Kidney (tissue), 13 donors: ENCODE measurements at regions not wholly inside any gene's neighbourhood (a gene's known extent, or its start where the extent isn't known, plus 50 kb on each side); places are given as distances from the start of the nearest gene placed in this dataset.
A peak's percentile ranks its signal among the peaks of the same experiment; 100 is the strongest.

Experiments used
- DNase-seq, 5 donors: peaks; one replicate each; pipeline ENCODE4 v3.0.0-alpha.2; 2013 to 2020
- FAIRE-seq: peaks from 2 replicates; lab custom pipeline; 2012; peaks lifted over from hg19 to GRCh38; lab: Jason Lieb, UNC
- H3K27ac ChIP-seq, 2 donors: one replicate each; pipeline ENCODE4 v1.7.0; 2013; ENCODE audit warnings: low read depth in 2 of 2, low read length in 2 of 2, inconsistent platforms in 1 of 2
- H3K27me3 ChIP-seq: one replicate; pipeline ENCODE4 v1.7.1; 2013; ENCODE audit warnings: low read length, inconsistent platforms; ENCODE audit not compliant: control insufficient read depth, insufficient read depth
- H3K36me3 ChIP-seq, 3 donors: one replicate each; pipeline versions ENCODE4 v1.7.0 to v1.7.1; 2013; ENCODE audit warnings: low read length in 3 of 3, control low read depth in 1 of 3, inconsistent platforms in 1 of 3; ENCODE audit not compliant: insufficient read depth in 3 of 3, control insufficient read depth in 2 of 3
- H3K4me1 ChIP-seq, 3 donors: one replicate each; pipeline versions ENCODE4 v1.7.0 to v1.7.1; 2013; ENCODE audit warnings: low read length in 3 of 3, inconsistent platforms in 1 of 3, low read depth in 1 of 3; ENCODE audit not compliant: control insufficient read depth in 2 of 3, insufficient read depth in 2 of 3
- H3K4me3 ChIP-seq, 3 donors: one replicate each; pipeline versions ENCODE4 v1.7.0 to v1.8.1; 2013; ENCODE audit warnings: low read length in 3 of 3, control low read depth in 1 of 3, inconsistent platforms in 1 of 3
- H3K9ac ChIP-seq, 3 donors: one replicate each; pipeline versions ENCODE4 v1.7.0 to v1.7.1; 2013; ENCODE audit warnings: low read length in 3 of 3, control low read depth in 1 of 3, inconsistent platforms in 1 of 3
- H3K9me3 ChIP-seq, 3 donors: one replicate each; pipeline versions ENCODE4 v1.7.0 to v1.7.1; 2013; ENCODE audit warnings: low read length in 3 of 3, control low read depth in 1 of 3, inconsistent platforms in 1 of 3; ENCODE audit not compliant: control insufficient read depth in 2 of 3, insufficient read depth in 1 of 3
- intact Hi-C: fragments of 100-400 bp; cut with DNase I; formaldehyde crosslinking; loops from one replicate; pipeline ENCODE4 v1.11.1; 2022
- TF ChIP-seq, protein P1 (sequence below): IDR thresholded peaks from 3 replicates; pipeline ENCODE4 v1.5.1; 2012; ENCODE audit warnings: mild to moderate bottlenecking, moderate library complexity, borderline replicate concordance; ENCODE audit not compliant: insufficient read depth; ENCODE audit errors: extremely low read depth
- donor health status: control.
- donor health status: control.
- donor health status: control.
- donor health status: control.
- donor health status: control.
- donor health status: DM: yes; HTN: yes; CAD: no.
- donor health status: Normal renal cell carcinoma (clear cell type).

DNA sequence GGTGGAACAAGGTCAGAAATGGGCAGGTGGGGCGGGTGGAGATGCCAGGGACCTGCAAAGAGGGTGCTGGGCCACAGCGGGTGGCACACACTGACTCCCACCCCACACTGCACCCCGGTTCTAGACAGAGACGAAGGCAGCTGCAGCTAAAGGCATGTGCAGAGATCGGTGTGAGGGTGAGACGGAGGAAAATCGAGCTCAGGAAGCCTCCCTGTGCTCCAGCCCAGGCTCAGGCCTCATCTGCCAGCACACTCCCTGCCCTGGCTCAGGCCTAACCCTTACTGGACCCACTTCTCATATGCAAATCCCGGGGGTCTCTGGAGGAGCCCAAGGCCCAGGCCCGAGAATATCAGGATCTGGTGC lies 130.8 kb upstream of the PPP1R26 start:
- TF ChIP-seq, protein P1, sequence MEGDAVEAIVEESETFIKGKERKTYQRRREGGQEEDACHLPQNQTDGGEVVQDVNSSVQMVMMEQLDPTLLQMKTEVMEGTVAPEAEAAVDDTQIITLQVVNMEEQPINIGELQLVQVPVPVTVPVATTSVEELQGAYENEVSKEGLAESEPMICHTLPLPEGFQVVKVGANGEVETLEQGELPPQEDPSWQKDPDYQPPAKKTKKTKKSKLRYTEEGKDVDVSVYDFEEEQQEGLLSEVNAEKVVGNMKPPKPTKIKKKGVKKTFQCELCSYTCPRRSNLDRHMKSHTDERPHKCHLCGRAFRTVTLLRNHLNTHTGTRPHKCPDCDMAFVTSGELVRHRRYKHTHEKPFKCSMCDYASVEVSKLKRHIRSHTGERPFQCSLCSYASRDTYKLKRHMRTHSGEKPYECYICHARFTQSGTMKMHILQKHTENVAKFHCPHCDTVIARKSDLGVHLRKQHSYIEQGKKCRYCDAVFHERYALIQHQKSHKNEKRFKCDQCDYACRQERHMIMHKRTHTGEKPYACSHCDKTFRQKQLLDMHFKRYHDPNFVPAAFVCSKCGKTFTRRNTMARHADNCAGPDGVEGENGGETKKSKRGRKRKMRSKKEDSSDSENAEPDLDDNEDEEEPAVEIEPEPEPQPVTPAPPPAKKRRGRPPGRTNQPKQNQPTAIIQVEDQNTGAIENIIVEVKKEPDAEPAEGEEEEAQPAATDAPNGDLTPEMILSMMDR: no peak
- Histone ChIP-seq H3K4me3 (no peak overlapping the region), H3K9ac (no peak overlapping the region), H3K27ac (no peak overlapping the region), H3K4me1 (no peaks in the 10 kb centered on the region), H3K27me3 (no peaks in the 10 kb centered on the region), H3K9me3 (no peaks in the 10 kb centered on the region), H3K36me3 (no peaks in the 10 kb centered on the region)
- intact Hi-C loops: loop anchor here (5.0 kb wide), 1 partner anchor 261 kb away; the partner anchor contains the start of gene OLFM1
- FAIRE-seq: no peak
- peak in 1 of 5 donors; percentile 59 for DNase-seq

DNA sequence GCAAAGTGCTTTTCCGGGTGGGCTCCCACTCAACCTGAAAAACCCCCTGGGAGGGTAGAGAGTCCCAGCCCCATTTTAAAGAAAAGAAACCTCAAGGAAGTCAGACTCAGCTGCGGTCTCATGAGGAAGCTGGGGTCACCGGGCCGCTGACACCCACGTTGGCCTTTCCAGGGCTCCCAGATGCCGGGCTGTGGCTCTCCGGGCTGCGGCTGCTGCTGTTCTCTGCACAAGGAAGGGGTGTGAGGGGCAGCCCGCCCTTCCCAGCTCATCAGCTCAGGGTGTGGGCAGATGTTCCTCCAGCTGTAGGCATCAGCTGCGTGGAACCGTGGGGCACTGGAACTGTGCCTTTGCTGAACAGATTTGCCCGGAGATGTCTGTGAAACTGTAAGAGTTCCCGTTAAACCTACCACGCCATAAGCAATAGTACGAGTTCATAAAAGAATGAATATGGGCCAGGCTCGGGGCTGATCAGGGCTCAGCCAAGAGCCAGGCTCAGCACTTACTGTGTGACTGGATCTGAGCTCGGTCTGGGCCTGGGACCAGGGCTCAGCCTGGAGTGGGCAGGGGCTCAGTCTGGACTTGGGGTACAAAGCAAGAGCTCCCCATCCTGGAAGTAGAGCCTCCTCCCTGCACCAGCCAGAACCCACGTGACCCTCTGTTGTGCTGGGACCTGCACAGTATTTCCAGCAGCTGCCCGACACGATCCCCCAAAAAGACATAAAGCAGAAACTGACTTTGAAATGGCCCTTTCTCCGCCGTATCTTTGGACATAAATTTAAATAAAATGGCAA lies 130.2 kb upstream of the PPP1R26 start:
- Histone ChIP-seq H3K9me3 (no peaks in the 10 kb centered on the region), H3K27me3 (no peaks in the 10 kb centered on the region), H3K4me1 (no peaks in the 10 kb centered on the region), H3K27ac (no peak overlapping the region), H3K4me3 (no peak overlapping the region), H3K9ac (no peak overlapping the region), H3K36me3 (no peaks in the 10 kb centered on the region)
- no peak for FAIRE-seq
- no peak for DNase-seq
- TF ChIP-seq, protein P1: no peak
- intact Hi-C loops: loop anchor here (5.0 kb wide), 1 partner anchor 262 kb away; the partner anchor contains the start of gene OLFM1

DNA sequence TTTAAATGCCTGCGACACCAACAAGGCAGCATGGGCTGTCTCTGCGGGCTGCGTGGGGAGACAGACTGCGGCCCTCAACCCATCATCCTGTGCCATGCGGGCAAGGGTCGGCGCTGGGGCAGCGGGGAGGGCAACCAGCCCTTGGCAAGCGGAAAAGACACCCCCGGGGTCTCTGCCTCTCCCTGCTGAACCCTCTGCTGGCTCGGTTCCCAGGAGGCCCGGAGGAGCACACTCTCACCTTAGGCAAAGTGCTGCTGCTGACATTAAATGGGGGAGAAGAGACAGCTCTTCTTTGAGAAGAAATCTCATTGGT lies 129.6 kb upstream of the PPP1R26 start:
- no peak for FAIRE-seq
- no peaks in the 10 kb centered on the region for H3K27me3 ChIP-seq

More for the DNA sequence above, 129.6 kb upstream of the PPP1R26 start:
- H3K4me3 ChIP-seq: no peak overlapping the region
- H3K9me3 ChIP-seq: no peaks in the 10 kb centered on the region
- no peak for DNase-seq
- no peak overlapping the region for H3K9ac ChIP-seq
- H3K4me1 ChIP-seq: no peaks in the 10 kb centered on the region
- intact Hi-C loops: no loop called here
- no peak overlapping the region for H3K27ac ChIP-seq
- no peaks in the 10 kb centered on the region for H3K36me3 ChIP-seq
- TF ChIP-seq, protein P1: no peak
